Adipocyte (in vitro differentiated cells): ENCODE measurements at regions not wholly inside any gene's neighbourhood (a gene's known extent, or its start where the extent isn't known, plus 50 kb on each side); places are given as distances from the start of the nearest gene placed in this dataset.

Experiments used
- DNase-seq: peaks from one replicate; pipeline ENCODE4 v3.0.0-alpha.2; 2015; ENCODE audit warnings: low read depth
- H3K27me3 ChIP-seq: replicated peaks from 2 replicates; pipeline ENCODE4 v1.7.0; 2013; ENCODE audit warnings: mild to moderate bottlenecking, low read length, moderate library complexity; ENCODE audit not compliant: control insufficient read depth, insufficient read depth
- H3K36me3 ChIP-seq: 2 replicates; pipeline ENCODE4 v1.7.0; 2013; ENCODE audit warnings: low read length, mild to moderate bottlenecking, moderate library complexity; ENCODE audit not compliant: control insufficient read depth, insufficient read depth, severe bottlenecking
- H3K4me1 ChIP-seq: 2 replicates; pipeline ENCODE4 v1.7.0; 2013; ENCODE audit warnings: mild to moderate bottlenecking, low read length, moderate library complexity; ENCODE audit not compliant: control insufficient read depth, insufficient read depth
- H3K4me3 ChIP-seq: 2 replicates; pipeline ENCODE4 v1.7.0; 2013; ENCODE audit warnings: mild to moderate bottlenecking, low read length, moderate library complexity
- H3K9ac ChIP-seq: 2 replicates; pipeline ENCODE4 v1.7.0; 2013; ENCODE audit warnings: mild to moderate bottlenecking, low read length, moderate library complexity
- H3K9me3 ChIP-seq: 2 replicates; pipeline ENCODE4 v1.7.0; 2013; ENCODE audit warnings: mild to moderate bottlenecking, low read length, moderate library complexity; ENCODE audit not compliant: control insufficient read depth

DNA sequence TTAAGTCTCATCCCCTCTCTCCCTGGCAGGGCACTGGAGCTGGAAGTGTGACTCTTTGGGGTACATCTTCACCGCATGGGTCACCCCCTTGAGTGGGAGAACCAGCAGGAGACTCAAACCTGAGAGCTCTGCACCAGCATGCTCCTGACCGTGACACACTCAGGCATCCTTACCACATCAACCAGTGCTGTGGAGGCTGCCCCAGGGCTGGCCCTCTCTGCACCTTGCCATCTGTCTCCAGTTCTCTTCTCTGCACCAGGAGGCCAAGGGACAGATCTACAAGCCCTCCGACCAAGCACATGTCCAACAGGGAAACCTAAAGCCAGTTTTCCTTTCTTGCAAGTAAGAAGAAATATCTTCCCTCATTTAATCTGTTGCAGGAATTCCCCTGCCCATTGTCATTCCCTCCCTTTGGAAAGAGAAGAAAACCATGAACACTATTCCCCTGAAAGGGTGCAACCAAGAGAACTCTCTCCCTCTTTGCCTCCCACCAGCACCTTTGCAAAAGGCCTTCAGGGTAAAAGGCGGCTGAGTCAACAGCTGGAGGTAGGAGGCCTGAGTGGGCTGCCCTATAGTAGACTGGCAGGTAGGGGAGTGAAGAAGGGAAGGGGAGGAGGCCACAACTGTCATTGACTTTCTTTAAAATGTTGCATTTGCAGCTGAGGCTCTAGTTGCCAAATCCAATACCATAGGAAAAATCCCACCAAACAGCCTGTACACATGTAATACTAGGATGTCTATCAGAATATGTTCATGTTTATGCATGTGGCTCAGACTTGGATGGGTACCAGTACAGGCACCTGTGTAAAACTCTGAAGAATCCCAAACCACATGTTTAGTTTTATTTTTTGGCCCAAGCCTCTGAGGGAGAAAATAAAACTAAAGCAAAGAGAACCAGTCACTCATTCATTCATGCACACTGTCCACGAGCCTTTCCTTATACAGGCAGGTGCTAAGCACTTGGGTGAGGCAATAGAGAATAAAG is 117.0 kb downstream of the WT1 start:
- Histone ChIP-seq H3K9me3 (no peaks in the 10 kb centered on the region), H3K4me1 (peaks cover 7% of the 10 kb centered on the region), H3K4me3 (no peak overlapping the region), H3K36me3 (no peaks in the 10 kb centered on the region), H3K9ac (no peak overlapping the region), H3K27me3 (peaks cover 6% of the 10 kb centered on the region)
- DNase-seq, result no peak

DNA sequence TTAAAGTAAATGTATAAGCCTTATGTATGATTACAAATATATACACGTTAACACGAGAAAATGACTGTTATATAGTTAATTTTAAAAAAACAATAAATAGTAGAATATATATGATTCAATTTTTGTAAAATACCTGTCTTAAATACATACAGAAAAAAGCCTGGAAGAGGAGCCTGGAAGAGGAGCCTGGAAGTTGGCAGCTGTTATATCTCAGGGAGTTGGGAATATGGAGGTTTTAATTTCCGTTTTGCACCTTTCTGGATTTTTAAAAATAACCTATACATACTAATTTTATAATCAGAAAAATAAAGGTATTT is 111.6 kb downstream of the WT1 start:
- peaks cover 11% of the 10 kb centered on the region for H3K4me1 ChIP-seq
- H3K9me3 ChIP-seq, result no peaks in the 10 kb centered on the region
- no peak overlapping the region for H3K4me3 ChIP-seq
- no peak for DNase-seq
- no peaks in the 10 kb centered on the region for H3K36me3 ChIP-seq
- H3K9ac ChIP-seq, result no peak overlapping the region
- peaks cover 6% of the 10 kb centered on the region for H3K27me3 ChIP-seq

DNA sequence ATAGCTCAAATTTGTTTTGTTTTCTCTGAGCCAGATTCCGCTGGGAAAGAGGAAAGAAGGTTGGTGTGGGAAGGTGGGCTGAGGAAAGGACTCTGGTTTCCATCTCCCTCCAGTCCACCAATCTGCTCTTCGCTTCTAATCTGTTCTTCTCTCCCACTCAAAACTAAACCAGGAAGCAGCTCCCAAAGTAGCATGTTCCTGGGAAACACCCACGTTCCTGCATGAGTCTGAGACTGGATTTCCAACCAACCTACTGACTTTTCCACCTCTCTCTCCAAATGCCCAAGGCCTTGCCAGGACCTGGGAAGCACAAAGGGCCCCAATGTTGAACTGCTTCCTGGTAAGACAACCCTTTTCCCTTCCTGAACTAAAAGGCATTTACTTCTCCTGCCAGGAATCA is 110.2 kb downstream of the WT1 start:
- Histone ChIP-seq H3K9ac (no peak overlapping the region), H3K4me3 (no peak overlapping the region), H3K36me3 (no peaks in the 10 kb centered on the region), H3K4me1 (peaks cover 11% of the 10 kb centered on the region), H3K27me3 (peaks cover 11% of the 10 kb centered on the region), H3K9me3 (no peaks in the 10 kb centered on the region)
- no peak for DNase-seq

DNA sequence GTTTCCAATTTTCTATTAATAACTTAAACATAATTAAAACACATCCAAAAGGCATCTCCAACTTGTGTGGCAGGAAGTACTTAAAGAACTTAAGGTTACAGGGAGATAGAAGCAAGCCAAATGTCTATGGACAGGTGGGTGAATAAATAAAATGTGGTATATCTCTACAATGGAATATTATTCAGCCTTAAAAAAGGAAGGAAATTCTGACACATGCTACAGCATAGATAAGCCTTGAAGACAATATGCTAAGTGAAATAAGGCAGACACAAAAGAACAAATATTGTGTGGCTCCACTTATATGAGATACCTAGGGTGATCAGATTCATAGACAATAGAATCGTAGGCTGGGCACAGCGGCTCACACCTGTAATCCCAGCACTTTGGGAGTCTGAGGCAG is 109.6 kb downstream of the WT1 start:
- Histone ChIP-seq H3K4me1 (peaks cover 11% of the 10 kb centered on the region), H3K4me3 (no peak overlapping the region), H3K9ac (no peak overlapping the region), H3K27me3 (peaks cover 11% of the 10 kb centered on the region), H3K36me3 (no peaks in the 10 kb centered on the region), H3K9me3 (no peaks in the 10 kb centered on the region)
- no peak for DNase-seq

DNA sequence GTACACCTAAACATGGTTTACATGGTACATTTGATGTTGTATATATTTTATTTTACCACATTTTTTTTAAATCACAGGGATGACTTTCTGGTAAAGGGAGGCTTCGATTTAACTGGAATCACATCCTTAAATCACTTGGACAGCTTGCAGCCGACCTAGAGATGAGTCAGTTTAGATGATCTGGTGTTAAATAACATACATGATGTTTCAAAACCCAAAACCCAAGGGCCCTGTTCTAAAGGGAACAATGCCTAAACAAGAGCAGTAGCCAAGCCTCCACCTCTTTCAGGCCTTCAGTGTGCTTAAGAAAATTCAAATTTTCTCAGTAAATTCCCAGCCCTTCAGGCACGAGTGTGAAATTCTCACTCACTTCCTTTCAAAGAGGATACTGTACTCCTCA is 108.8 kb downstream of the WT1 start:
- no peak for DNase-seq
- Histone ChIP-seq H3K4me3 (no peak overlapping the region), H3K36me3 (no peaks in the 10 kb centered on the region), H3K4me1 (peaks cover 11% of the 10 kb centered on the region), H3K9me3 (no peaks in the 10 kb centered on the region), H3K9ac (no peak overlapping the region), H3K27me3 (peaks cover 11% of the 10 kb centered on the region)

DNA sequence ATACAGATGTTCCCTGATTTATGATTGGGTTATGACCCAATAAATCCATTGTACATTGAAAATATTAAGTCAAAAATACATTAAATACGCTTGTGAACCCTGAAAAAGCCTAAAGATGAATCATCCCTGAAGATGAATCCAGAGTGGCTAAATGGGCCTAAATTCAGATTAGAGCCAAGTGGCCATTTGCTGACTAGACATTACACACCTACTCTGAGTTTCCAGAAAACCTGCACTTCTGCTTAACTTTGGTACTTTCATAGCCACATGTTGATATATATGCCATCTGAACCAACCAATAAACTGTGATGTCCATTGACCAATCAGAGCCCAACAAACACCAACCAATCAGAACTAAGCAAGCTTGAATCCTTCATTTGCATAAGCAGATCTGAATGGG is 106.9 kb downstream of the WT1 start:
- Histone ChIP-seq H3K27me3 (peaks cover 18% of the 10 kb centered on the region), H3K9ac (no peak overlapping the region), H3K4me3 (no peak overlapping the region), H3K4me1 (peaks cover 11% of the 10 kb centered on the region), H3K9me3 (no peaks in the 10 kb centered on the region), H3K36me3 (no peaks in the 10 kb centered on the region)
- no peak for DNase-seq

DNA sequence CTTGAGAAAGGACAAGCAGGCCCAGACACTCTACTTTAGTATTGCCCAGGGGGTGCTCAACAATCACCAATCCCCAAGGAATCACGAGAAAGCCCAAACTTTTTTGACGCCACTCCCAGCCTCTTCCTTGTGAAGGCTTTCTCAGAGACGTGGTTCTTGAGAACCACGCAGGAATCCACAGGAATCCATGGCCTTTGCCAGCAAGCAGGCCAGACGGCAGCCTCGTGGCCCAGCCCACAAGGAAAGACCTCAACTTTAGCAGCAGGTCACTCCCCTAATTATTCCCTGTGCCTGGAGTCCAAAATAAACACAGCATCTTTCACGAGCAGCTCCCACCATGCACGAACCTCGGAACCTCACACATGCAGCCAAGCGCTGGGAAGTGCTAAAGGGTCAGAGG is 104.2 kb downstream of the WT1 start:
- Histone ChIP-seq H3K36me3 (no peaks in the 10 kb centered on the region), H3K9me3 (no peaks in the 10 kb centered on the region), H3K4me3 (no peak overlapping the region), H3K9ac (no peak overlapping the region), H3K27me3 (peaks cover 33% of the 10 kb centered on the region), H3K4me1 (peaks cover 11% of the 10 kb centered on the region)
- no peak for DNase-seq

DNA sequence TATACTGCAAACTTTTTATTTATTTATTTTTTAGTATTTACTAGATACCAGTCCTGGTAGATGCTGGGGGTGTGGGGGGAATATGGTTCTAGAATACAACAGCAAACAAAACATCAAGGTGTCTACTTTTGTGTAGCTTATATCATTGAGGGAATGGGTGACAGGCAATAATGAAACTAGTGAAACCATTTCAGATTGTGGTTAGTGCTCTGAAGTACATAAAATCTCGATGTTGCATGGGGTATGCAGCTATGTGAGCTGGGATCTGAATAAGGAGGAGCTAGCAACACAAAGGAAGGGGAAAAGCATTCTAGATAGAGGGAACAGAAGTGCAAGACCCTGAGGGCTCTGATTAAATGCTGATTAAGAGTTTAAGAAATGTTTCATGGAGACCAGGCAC is 103.5 kb downstream of the WT1 start:
- Histone ChIP-seq H3K4me3 (no peak overlapping the region), H3K9ac (no peak overlapping the region), H3K27me3 (peaks cover 37% of the 10 kb centered on the region), H3K4me1 (peaks cover 5% of the 10 kb centered on the region), H3K36me3 (no peaks in the 10 kb centered on the region), H3K9me3 (no peaks in the 10 kb centered on the region)
- DNase-seq, result no peak

DNA sequence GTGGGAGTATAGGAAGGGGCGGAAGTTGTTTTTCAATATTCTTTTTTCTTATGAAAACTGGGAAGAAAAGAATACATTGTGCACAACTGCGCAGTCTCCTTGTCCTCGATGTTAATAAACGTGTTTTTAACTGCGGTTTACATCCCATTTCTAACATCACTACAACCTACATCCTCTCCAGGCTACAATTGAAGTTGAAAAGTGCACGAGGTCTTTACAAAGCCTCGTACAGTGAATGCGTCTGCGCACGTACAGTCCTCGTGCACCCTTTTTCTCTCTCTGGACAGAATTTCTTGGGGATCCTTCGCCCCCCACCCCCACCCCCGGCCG is 102.4 kb downstream of the WT1 start:
- Histone ChIP-seq H3K9ac (no peak overlapping the region), H3K36me3 (no peaks in the 10 kb centered on the region), H3K9me3 (no peaks in the 10 kb centered on the region), H3K4me1 (no peaks in the 10 kb centered on the region), H3K4me3 (peak overlapping the region; percentile 80), H3K27me3 (peaks cover 37% of the 10 kb centered on the region)
- no peak for DNase-seq

DNA sequence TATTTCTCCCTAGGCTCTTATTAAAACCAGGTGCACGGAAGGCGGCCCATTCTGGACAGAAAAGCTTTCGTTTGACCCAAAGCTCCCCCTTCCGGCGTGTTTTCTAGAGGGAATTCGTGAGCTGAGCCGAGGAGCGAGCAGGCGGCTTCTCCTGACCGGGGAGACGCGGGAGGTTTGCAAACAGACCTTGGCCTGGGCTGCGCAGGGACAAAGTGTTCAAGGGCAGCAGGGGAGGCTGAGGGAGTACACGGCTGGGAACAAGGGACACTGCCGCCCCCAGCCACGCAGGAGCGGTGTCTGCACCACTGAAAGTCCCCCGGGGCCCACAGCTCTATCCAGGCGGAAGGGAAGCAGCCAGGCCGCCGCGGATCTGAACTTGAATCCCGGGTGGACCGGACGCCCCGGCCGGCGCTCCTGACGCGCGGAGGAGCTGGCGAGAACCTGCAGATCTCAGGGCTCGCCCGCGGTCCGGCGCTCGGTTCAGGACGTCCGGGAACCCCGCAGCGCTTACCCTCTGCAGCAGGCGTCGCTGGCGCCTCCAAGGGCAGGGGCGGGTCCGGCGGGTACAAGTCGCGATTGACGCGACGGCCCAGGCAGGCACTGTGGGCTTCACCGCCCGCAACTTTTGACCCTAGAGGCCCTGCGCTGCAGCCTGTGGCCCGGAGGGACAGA is 101.9 kb downstream of the WT1 start:
- DNase-seq, result peak; percentile 76
- Histone ChIP-seq H3K27me3 (peaks cover 37% of the 10 kb centered on the region), H3K9me3 (no peaks in the 10 kb centered on the region), H3K4me3 (peak overlapping the region; percentile 80), H3K9ac (peak overlapping the region; percentile 75), H3K36me3 (no peaks in the 10 kb centered on the region), H3K4me1 (no peaks in the 10 kb centered on the region)

DNA sequence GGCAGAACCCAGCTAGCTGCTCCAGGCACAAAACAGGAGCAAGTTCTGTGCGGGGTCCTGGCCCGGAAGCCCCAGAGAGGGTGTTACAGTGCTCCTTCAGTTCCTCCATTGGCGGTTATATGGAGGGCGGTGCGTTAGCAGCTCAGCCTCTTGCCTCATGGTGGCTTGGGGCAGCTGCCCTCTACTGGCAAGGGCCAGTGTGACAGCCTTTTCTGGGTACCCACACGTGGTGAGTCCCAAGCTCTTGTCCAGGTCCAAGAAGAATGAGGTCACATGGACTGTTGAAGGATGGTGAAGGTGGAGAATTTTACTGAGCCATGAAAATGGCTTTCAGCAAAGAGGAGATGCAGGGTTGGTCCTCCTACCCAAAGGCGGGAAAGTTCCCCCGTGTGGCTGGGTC is 100.5 kb downstream of the WT1 start:
- no peak for DNase-seq
- H3K9ac ChIP-seq, result no peak overlapping the region
- H3K36me3 ChIP-seq, result no peaks in the 10 kb centered on the region
- H3K9me3 ChIP-seq, result no peaks in the 10 kb centered on the region
- no peaks in the 10 kb centered on the region for H3K4me1 ChIP-seq
- H3K27me3 ChIP-seq, result peaks cover 33% of the 10 kb centered on the region
- H3K4me3 ChIP-seq, result no peak overlapping the region
